ENCODE measurements at regions not wholly inside any gene's neighbourhood (a gene's known extent, or its start where the extent isn't known, plus 50 kb on each side); places are given as distances from the start of the nearest gene placed in this dataset.

DNA sequence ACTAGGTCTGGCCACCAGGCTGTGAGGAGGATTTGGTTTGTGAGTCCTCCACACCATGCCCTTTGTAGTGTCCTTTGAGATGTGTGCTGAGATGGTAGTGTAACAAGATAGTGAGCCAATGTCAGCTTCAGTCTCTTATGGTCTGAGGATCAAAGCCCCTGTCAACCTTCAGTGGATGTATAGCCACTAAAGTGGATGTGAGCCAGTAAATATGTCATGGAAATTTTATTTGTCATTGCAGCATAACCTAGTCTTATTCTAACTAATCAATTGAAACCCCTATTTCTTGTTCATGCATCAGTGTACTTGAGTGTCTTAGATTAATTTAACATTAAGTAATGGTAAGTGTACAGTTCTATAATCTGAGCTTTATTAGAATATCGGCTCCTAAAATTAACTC lies 51.0 kb upstream of the WAC start:
- Histone ChIP-seq H3K36me3 (ENCODE audit: insufficient read depth, low read length) (no peaks in the 10 kb centered on the region), H3K9ac (ENCODE audit: low read length) (no peak overlapping the region), H3K27me3 (ENCODE audit: insufficient read depth, low read length) (no peaks in the 10 kb centered on the region), H3K27ac (ENCODE audit: low read depth, low read length) (no peak overlapping the region), H3K4me3 (ENCODE audit: insufficient read depth, low read depth, low read length) (no peak overlapping the region), H3K4me1 (ENCODE audit: insufficient read depth, low read length) (no peaks in the 10 kb centered on the region), H3K4me2 (ENCODE audit: low read length) (no peak overlapping the region), H2AFZ (ENCODE audit: low read depth, low read length) (no peak overlapping the region), H3K9me3 (ENCODE audit: insufficient read depth, low read depth, low read length) (no peaks in the 10 kb centered on the region), H4K20me1 (ENCODE audit: insufficient read depth, low read length) (no peaks in the 10 kb centered on the region), H3K79me2 (ENCODE audit: insufficient read depth, low read length) (no peaks in the 10 kb centered on the region)
- H3K4me3 Mint-ChIP-seq (ENCODE audit: unreplicated experiment): no peak overlapping the region
- FAIRE-seq (no peak), DNase-seq (ENCODE audit: low read depth) (no peak)
- no peak overlapping the region for H3K27ac Mint-ChIP-seq (ENCODE audit: unreplicated experiment)
- H3K9me3 Mint-ChIP-seq (ENCODE audit: unreplicated experiment): no peaks in the 10 kb centered on the region
- peaks cover 5% of the 10 kb centered on the region for H3K4me1 Mint-ChIP-seq (ENCODE audit: low read depth, unreplicated experiment)
- TF ChIP-seq CTCF (IDR thresholded peaks at IDR 0.05; ENCODE audit: insufficient read depth, low read depth, low read length): no peak
- no peak for TF ChIP-seq EZH2 (IDR thresholded peaks at IDR 0.05; ENCODE audit: insufficient read depth, low read length)
- no peaks in the 10 kb centered on the region for H3K27me3 Mint-ChIP-seq (ENCODE audit: low read depth, unreplicated experiment)
- H3K36me3 Mint-ChIP-seq (ENCODE audit: low read depth, unreplicated experiment): no peaks in the 10 kb centered on the region
